ENCODE measurements at regions not wholly inside any gene's neighbourhood (a gene's known extent, or its start where the extent isn't known, plus 50 kb on each side); places are given as distances from the start of the nearest gene placed in this dataset.

DNA sequence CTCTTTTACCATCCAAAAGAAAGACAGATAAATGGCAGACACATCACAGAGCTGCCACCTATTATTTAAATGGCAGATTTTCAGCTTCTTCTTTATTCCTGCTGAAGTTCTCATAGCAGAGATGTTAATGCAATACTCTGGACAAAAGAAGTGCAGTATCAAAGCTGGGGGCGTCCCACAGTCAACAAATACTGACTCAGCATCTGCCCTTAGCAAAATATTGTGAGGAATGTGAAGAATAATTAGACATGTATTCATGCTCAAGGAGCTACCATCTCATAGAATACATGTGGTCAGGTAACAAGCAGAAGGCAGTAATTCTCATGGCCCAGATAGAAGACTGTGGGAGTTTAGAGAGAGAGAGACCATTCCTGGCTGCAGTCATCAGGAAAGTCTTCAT, 108.0 kb upstream of the TANK start:
- TF ChIP-seq CTCF (IDR thresholded peaks at IDR 0.05; ENCODE audit: low read length) (no peak), EZH2 (IDR thresholded peaks at IDR 0.05; ENCODE audit: borderline replicate concordance, low read length) (no peak)
